Stimulated activated naive CD4-positive, alpha-beta T cell (primary cell): ENCODE measurements at regions not wholly inside any gene's neighbourhood (a gene's known extent, or its start where the extent isn't known, plus 50 kb on each side); places are given as distances from the start of the nearest gene placed in this dataset.
"Not testable (repeated sequence)": the region's sequence is repeated elsewhere in the genome, so short reads cannot be mapped to it uniquely, and the experiment has no call there.

Experiments used
- DNase-seq, 6 experiments: peaks; one replicate each; lab custom pipeline; 2025; lab: John Stamatoyannopoulos, UW

DNA sequence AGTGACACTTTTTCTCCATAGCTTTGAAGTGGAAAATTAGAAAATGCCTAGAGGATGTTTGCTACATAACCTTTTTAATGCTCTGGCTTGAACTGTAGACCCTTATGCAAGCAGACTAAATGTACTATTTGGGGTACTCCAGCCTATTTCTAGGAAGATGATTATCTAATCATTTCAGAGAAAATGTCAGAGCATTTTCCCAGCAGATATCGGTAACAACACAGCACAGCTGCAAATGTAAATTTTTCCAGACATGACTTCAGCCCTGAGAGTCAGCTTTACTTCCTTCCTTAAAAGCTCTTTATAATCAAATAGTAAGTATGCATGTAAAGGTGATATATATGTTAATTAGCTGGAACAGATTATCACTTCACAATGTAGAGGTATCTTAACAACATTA lies 1647.1 kb downstream of the SUCLG1 start:
- no peak for DNase-seq

DNA sequence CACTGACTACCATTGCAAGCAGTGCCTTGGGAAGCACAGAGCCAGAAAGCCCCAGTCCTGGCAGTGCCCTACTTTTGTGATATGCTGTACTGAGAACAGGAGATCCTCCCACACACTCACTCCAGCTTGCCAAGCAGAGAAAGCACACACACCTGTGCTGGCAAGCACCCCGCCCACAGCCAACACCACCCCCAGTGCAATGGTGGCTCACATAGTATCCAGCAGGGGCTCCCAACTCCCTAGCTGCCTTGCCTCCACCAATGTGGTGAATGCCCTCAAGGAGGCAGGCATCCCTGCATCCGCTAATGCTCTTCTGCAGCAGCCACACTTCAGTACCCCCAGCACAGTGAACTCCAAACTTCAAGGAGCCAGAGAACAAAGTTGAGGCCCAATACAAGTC lies 1655.8 kb downstream of the SUCLG1 start:
- DNase-seq, result no peak

DNA sequence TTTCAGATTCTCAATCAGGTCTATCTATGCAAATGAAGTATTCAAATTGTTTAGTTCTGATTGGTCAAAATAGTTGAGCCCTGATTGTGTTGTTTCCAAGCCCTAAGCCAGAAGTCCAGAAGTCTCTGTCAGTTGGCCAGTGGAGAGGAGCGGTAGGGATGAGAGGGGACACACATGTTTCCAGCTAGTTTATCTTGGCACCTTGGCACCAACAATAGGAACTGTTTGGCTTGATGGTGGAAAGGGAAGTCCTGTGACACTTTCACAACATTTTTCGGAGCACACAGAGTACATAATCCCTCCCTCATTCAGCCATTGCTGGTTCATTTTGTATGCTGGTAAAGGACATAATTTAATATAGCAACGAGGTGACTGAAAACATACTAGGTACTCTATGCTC lies 1661.6 kb downstream of the SUCLG1 start:
- DNase-seq, result no peak

DNA sequence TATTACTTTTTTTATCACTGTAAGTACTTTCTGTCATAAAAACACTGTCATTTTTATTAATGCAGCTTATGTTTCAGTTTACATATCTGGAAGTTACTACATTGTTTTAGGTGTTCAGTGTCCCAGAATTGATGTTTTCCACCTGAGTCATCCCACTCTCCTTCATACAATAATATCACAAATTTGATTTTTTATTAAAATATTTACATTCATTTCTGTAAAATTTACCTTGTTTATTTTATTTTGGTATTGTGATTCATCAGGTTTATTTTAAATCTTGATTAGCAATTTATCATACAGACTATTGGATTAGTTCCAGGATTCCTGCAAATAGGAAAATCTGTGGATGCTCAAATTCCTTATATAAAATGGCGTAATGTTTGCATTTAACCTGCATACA lies 1662.9 kb downstream of the SUCLG1 start:
- no peak for DNase-seq

DNA sequence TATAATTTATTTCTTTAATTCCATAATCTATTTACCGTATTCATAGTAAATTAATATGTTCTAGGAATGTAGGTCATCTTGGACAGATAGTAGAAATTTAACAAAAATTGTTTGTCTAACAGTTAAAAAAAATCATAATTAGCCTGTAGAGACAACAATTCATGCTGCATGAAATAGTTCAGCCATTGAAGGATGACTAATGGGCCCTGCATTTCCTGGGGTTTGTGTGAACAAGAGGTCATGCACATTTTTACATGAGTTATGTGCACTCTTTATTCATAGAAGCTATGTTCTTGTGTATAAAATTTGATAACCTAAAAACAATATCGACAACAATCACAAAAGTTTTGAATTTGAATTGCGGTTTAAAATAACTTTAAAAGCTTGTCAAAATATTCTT lies 1663.6 kb downstream of the SUCLG1 start:
- no peak for DNase-seq

DNA sequence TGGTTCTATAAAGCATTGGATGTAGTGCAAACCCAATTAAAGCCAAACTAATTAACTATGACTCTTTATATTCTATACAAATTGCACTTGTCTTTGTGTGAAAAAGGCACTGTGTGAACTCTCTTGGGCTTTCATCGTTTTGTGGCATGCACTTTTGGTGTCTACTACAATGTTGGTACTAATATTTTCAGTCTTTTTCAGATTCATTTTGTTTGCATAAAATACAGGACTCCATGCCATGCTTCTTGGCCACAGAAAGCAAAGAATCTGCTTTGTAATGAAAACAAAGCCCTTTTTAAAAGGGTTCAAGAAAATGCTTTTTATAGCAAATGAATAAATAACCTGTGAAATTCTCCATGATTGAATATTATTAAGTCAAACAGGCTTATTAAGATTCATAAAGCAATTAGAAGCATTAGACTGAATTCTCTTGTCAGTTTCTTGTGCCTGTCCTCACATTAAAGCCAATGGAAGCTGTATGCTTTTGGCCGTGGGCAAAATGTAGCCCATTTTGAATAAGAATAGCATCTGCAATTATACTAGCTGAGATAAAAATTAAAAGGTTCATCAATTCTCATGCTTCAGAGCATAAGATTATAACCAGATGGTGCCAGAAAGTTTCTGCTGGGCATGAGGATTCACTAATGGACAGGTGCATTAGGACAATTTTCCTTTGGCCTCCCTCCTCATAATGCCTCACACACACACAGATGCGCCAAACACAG lies 1665.2 kb downstream of the SUCLG1 start:
- DNase-seq, result no peak

DNA sequence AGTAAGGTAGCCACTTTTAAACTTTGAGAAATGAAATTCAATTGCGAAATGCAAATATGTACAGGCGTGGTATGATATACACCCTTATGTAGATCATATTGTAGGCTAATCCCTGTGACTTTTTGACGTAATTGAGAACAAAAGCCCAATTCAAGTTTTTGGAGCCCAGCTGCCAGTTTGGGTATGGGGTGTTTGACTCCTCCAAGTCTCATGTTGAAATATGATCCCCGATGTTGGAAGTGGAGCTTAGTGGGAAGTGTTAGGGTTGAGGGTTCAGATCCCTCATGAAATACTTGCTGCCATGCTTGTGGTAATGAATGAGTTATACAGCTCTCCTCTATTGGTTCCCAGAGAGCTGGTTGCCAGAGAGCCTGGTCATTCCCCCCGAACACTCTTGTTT lies 1666.8 kb downstream of the SUCLG1 start:
- no peak for DNase-seq

DNA sequence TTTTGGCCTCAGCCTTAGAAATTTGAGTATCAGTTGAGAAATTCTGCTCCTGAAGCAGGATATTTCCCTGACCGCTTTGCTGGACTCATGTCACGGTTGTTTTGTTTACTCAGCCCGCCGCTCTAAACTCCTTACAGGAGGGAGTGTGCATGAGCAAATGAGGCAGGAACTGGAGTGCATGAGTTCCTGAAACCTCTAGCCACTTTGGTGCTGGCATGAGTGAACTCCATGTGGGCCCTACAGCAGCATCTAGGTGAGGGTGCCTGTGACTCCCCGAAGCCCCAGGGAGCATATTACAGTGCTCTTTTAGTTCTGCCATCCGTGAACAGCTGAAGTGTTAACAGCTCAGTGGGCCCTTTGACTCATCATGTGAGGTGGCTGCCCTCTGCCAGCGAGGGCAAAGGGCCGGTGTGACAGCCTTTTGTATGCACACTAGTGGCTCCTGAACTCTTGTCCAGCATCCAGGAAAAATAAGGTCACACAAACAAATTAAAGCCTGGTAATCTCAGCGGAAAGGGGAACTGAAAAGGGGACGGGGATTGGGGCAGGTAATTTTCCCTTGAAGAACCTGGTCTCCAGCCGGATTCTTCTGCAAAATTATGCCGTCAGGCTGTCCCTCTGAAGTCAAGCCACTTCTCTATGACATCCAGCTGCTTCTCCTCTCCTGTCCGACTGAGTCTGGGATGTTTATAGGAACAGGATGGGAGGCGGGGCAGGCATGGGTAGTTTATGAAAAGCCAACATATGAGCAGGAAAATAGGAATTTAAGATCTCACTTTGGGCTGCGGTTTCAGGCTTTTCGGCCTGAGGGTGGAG lies 1668.7 kb downstream of the SUCLG1 start:
- DNase-seq, result no peak

DNA sequence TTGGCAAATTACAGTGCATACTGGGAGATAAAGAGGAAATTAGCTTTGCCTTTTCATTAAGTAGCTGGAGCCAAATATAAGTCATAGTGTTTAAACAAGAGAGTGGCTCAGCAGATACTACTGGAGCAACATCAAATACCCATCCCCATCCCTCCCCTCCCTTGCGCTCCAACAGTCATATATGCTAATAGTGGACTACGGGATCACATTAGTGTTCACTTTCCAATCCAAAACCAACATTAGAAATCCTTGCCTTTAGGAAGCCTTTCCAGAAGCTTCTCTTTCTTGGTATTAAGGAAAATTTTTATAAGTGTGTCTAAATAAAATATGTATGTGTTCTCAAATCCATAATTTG lies 1669.3 kb downstream of the SUCLG1 start:
- no peak for DNase-seq

DNA sequence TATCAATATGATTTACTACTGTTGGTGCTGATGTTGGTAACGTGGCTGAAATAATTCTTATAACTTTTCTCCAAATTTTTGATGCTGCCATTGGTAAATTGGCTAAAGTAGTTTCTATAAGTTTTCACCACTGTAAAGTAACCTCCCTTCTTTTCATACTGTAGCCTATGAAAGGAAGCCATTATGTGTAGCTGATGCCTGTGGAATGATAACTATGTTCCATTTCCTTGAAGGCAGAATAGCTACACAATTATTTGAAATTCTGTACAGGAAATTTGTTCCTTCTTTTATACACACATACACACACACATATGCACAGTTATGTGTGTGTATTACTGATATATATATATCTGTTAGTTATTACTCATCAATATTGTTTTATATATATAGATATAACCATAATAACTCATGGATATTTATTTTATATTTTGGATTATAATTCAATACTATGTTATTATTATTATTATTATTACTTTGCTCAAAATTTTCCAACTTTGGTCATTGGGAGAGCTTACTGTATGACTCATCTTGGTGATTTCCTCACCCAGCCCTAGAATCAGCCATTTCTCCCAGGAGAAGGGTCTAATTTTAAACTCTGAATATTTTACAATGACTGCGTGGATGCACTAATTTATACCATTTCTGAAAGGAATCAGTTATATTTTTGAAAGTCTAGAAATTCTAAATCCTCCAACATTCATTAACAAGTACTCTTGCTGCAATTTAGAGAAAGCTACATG lies 1677.7 kb downstream of the SUCLG1 start:
- DNase-seq, result no peak

DNA sequence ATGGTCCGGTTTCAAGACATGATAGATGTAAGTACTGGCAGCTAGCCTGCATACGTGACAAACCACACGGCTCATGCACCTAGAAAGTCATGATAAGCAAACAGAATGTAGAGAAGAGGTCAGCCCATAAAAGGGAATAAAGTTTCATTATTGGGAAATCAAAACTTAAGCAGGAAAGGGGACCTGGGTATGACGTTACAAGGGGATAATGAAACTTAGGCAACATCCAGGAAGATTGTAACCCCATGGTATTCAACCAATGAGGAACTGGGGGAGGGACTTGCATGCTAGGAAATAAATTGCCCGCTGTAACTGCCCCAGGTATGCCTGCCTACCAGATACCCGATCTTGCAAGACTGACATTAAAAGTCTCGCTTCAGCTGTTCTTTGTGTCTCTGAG lies 1679.0 kb downstream of the SUCLG1 start:
- DNase-seq, result no peak

DNA sequence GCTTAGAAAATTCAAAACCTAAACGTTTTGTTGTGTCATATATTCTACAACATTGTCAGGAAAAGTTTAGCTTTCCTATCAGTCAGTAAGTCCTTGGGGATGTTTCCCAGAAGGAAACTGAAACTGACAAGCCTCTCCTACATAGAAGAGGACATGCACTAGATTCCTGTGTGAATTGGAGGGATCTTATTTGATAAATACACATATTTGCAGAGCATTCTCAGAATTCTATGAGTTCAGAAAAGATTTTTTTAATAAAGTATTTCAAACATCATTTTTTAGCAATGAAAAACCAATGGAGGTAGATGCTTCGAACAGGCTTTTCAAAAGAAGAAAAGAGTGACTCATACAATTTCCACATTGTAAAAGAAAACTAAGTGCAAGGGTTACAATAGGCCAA lies 1706.7 kb downstream of the SUCLG1 start:
- no peak for DNase-seq

DNA sequence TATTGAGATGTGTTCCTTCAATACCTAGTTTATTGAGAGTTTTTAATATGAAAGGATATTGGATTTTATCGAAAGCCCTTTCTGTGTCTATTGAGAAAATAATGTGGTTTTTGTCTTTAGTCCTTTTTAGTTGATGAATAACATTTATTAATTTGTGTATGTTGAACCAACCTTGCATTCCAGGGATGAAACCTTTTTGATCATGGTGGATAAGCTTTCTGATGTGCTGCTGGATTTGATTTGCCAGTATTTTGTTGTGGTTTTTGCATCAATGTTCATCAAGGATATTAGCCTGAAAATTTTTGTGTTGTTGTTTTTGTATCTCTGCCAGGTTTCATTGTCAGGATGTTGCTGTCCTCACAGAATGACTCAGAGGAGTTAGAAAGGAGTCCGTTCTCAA lies 1710.4 kb downstream of the SUCLG1 start:
- DNase-seq, result no peak

DNA sequence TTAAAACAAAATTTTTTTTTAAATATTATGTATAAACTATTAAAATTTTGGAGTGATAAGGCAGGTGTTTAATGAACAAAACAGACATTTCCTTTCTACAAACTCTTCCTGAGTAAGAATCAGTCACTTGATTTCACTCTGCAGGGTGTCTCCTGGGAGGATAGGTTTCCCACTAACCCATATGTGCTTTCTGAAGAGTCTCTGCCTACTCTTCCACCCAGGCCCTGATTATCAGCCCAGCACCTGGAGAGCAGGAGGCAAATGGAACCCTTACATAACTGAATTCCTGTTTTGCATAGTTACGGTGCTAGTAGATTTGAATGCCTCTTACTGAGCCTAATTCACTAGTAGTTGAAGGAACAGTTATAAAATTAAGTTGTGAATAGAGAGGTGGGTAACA lies 1718.6 kb downstream of the SUCLG1 start:
- no peak for DNase-seq

DNA sequence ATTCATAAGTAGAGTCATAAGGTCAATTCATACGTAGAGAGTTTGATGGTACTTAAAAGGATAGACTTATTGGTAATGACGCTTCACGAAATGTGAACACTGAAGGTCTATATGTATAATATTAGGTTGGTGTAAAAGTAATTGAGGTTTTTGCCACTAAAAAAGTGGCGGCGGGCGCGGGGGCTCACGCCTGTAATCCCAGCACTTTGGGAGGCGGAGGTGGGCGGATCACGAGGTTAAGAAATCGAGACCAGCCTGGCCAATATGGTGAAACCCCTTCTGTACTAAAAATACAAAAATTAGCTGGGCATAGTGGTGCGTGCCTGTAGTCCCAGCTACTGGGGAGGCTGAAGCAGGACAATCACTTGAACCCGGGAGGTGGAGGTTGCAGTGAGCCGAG lies 1721.1 kb downstream of the SUCLG1 start:
- DNase-seq, result not testable (repeated sequence)

DNA sequence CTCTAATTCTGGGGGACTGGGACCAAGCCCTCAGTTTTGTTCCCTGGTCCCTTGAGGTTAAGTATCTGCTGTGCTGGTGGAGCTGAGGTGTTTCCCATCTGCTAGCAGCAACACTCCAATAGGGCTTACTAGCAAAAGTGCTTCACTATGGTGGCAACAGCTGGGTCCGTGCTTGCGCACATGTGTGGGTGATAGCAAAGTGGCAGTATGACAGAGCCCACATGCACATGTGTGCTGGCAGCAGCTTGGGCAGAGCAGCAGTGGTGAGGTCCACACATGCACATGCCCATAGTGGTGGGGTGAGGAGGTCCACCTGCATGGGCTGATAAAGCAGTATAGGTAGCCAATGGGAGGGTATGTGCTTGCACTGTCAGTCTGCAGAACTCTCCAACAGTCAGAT lies 1723.7 kb downstream of the SUCLG1 start:
- no peak for DNase-seq

DNA sequence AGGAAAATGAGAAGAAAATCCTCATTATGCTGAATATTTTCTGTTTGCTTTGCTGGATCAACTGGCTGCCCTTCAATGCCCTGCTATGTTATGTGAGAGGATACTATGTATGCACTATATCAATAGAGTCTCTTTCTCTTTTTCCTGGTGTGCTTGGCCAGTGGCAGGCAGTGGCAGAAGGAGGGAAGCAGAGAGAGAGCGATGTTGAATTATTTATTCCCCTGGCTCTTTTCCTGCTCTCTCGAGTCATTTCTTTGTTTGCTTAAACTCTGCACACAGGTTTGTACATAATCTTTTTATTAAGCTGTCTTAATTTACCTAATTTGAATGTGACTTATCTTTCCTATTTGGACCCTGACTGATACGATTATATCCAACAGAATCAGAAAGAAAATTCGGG lies 1727.3 kb downstream of the SUCLG1 start:
- no peak for DNase-seq

DNA sequence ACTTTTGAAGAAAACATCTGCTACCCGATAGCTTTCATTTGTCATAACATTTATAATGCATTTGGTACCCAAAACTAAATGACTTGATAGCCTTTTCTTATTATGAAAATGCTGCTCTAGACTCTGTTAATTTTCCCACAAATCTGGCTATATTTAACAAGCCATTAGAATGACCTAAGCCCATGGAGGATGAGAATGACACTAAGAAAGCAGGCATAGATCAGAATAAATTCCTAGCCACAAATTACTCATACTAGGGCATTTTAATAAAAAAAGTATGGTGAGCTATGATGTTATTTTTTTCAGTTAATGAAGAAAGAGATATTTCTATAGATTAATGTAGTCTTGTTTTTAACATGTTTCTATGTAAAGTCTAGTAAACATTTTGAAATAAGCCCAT lies 1728.3 kb downstream of the SUCLG1 start:
- no peak for DNase-seq

DNA sequence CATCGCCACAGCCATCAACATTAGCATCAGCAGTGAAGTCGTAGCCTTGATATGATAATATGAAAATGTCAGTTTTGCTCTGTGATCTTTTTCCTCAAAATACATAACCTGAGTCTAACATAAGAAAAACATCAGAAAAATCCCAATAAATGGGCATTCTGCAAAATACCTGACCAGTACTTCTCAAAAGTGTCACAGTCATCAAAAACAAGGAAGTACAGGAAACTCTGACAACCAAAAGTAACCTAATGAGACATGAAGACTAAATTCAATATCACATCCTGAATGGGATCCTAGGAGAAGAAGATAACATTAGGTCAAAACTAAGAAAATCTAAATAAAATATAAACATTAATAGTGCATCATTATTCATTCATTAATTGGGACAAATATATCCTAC lies 1731.0 kb downstream of the SUCLG1 start:
- DNase-seq, result no peak

DNA sequence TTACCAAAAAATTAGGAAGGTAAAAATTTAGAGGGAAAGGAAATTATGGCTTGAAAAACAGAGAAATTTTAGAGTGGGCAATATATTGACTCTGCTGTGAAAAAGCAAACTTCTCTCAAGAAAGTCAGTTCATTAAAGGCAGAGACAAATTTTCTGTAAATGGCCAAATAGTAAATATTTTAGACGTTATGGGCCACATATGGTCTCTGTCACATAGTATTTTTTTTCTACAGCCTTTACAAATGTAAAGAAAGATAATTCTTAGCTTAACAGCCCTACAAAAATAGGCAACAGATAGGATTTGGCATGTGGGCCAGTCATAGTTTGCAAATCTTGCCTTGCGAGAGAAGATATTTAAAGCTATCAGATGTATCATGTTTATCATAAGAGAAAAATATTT lies 1750.4 kb downstream of the SUCLG1 start:
- DNase-seq, result no peak

DNA sequence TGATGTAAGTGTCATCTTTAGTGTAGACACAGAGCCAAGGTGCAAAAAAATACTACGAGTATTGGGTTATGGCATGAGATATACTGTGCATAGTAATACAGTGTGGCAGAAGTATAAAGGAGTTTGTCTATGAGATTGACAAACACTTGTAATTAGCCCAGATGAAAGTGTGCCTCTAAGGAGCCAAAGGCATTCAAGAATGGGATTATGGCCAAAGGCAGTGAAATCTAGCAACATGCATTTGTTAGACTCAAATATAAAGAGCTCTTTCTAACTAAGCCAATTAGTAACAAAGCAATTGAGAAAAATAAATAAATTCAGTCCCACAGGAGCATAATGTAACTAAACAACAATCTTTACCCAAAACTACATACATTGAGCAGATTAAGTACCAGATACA lies 1761.8 kb downstream of the SUCLG1 start:
- no peak for DNase-seq

DNA sequence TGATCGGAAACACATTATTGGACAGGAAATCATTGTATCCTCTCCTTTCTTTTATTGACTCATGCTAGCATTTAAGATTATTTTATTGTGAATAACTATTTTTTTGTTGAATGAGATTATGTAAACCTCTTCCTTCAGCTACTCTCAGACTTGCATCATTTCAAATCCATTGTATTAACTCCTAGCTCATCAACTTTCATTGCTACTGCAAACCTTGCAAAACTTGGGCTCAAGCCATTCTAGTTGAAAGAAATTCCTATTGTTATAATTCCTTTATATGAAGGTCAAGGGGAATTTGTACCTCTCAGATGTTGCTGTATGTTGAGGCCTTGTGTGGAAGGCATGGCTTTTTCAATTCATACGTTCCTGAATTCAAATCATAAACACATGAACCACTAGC lies 1764.6 kb downstream of the SUCLG1 start:
- no peak for DNase-seq

DNA sequence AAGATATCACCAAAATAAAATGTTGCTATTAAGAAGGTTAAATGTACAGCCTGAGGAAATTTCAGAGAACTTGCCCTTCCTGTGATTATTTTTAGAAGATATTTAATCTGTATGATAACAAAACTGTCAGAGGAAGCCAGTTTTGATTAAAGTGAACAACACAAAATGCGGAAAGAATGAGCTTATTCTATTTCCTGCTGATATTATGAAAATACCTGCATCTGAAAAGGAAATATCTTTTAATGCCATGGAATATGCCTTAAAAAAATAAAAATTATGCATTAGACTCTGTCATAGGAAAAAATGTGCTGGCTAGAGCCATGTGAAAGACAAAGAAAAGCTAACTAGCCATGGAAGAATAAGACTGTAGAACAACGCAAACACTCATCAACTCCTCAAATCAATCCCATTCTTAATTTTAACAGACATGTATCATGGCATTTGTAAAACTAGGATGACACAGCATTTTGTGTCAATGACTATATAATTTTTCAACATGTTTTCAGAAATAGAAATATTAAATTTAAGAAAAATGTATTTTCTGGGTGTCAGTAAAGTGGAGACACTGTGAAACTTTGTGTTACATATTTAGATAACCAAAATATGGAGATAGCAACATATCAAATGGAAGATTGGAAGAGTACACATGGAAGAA lies 1768.2 kb downstream of the SUCLG1 start:
- DNase-seq, result no peak
